ENCODE measurements at regions not wholly inside any gene's neighbourhood (a gene's known extent, or its start where the extent isn't known, plus 50 kb on each side); places are given as distances from the start of the nearest gene placed in this dataset.
"Not testable (repeated sequence)": the region's sequence is repeated elsewhere in the genome, so short reads cannot be mapped to it uniquely, and the experiment has no call there.

DNA sequence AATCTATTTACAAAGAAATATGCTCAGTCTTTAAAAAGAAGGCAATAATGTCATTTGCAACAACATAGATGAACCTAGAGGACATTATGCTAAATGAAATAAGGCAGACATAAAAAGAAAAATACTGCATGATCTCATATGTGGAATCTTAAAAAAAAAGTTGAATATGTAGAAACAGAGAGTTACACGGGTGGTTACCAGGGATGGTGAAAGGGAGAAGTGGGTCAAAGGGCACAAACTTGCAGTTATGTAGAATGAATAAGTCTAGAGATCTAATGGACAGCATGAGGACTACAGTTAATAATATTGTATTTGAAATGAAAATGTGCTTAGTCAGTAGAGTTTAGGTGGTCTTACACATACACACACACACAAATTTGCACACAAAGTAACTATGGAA lies 88.2 kb upstream of the CCDC71L start:
- no peak for DNase-seq (ENCODE audit: low read depth in 2 of 2)

DNA sequence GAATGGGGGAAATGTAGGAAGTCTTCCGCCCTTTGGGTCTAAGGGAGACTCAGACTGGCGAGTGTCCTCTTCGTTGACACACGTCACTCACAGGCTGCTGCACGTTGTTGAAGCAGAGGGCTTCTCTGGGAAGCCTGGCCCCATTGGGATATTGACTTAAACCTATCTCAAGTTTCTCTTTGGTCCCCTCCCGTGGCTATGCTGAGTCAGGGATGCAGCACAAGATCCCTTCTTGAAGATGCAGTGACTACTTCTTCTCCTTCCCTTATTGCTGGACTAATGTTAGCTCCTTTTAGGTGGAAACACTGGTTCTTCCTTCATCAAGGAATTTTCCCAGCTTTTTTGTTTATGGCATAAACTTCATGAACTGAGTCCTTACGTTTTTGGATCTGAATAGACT lies 89.8 kb upstream of the CCDC71L start:
- DNase-seq (ENCODE audit: low read depth in 2 of 2): no peak

DNA sequence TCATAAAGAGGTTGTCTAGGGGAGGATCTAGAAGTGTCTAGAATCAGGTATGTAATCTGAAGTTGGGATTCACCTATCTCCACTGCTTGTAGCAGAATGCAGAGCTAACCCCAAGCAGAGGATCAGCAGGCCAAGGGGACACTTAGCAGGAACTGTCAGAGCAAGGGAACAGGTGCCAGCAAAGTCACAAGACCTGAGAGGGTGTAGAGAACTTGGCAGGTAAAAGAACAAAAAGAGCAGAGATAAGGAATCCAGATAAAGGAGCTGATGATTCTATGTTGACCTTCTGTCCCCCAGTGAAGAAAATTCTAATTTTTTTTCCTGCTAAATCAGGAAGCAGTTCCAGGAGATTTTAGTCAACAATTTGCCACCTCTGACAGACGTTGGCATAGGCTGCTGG lies 91.4 kb upstream of the CCDC71L start:
- no peak for DNase-seq (ENCODE audit: low read depth in 2 of 2)

DNA sequence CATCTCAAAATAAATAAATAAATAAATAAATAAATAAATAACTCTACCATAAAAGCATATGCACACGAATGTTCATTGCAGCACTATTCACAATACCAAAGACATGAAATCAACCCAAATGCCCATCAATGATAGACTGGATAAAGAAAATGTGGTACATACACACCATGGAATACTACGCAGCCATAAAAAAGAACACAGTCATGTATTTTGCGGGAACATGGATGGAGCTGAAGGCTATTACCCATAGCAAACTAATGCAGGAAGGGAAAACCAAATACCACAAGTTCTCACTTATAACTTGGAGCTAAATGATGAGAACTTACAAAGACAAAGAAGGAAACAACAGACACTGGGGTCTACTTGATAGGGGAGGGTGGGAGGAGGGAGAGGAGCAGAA lies 94.1 kb upstream of the CCDC71L start:
- DNase-seq (ENCODE audit: low read depth in 2 of 2): not testable (repeated sequence)

DNA sequence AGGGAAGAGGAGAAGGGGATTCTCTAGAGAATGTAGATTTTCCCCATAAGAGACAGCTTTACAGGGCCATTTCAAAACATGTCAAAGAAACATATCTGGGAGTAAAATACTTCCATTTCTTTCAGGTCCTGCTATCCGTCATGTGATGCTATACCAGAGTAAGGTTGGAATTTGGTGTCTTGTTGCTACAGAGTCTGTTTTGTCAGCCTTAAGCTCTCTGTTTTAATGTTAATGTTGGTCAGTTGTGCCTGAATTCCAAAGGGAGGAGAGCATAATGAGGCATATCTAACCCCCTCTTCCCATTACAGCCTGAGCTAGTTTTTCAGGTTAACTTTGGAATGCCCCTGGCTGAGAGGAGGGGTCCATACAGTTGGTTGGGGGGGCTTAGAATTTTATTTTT lies 94.7 kb upstream of the CCDC71L start:
- DNase-seq (ENCODE audit: low read depth in 2 of 2): no peak

DNA sequence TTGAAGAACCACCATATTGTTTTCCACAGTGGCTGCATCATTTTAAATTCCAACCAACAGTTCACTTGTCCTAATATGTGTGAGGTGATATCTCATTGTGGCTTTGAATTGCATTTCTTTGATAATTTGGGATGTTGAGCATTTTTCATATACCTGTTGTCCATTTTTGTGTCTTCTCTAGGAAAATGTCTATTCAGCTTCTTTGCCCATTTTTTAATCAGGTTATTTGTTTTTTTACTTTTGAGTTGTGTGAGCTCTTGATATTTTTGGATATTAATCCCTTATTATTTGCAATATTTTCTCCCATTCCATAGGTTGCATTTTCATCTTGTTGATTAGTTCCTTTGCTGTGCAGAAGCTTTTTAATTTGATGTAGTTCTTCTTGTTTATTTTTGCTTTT lies 95.1 kb upstream of the CCDC71L start:
- no peak for DNase-seq (ENCODE audit: low read depth in 2 of 2)

DNA sequence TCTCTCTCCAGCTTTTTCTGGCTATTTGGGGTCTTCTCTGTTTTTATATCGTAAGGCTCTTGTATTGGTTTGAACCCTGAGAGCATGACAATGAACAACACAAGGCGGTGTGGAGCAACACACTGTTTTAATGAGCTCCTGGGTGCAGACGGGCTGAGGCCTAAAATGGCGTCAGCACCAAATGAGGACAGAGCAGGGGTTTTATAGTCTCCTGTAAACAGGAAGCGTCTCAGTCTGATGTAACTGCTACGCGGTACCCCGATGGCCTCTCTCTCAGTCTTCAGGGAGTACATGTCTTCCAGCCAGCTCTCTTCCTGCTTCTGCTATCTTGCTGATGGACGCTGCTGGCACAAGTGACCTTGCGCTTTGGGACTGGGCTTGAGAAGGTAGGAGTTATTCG lies 95.9 kb upstream of the CCDC71L start:
- no peak for DNase-seq (ENCODE audit: low read depth in 2 of 2)

DNA sequence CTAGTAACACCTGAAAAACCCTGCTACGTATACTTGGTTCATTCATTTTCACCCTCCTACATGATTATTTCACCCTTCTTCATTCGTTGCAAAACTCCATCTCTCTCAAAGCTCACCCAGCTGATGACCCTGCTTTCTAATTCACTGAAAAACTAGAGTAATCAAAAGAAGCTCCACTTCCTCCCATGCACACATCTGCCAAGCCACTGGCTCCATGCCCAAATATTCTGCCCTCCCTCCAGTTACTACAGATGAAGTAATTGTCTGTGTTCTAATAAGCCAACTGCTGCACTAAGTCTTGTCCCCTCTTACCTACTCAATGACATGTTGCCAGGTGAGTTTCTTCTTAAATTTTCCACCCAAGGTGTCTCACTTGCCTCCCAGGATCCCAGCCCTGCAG lies 96.9 kb upstream of the CCDC71L start:
- DNase-seq (ENCODE audit: low read depth in 2 of 2): no peak

DNA sequence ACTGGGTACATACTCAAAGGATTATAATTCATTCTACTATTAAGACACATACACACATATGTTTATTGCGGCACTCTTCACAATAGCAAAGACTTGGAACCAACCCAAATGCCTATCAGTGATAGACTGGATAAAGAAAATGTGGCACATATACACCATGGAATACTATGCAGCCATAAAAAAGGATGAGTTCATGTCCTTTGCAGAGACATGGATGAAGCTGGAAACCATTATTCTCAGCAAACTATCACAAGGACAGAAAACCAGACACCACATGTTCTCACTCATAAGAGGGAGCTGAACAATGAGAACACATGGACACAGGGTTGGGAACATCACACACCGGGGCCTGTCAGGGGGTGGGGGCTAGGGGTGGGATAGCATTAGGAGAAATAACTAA lies 101.9 kb upstream of the CCDC71L start:
- not testable (repeated sequence) for DNase-seq (ENCODE audit: low read depth in 2 of 2)

DNA sequence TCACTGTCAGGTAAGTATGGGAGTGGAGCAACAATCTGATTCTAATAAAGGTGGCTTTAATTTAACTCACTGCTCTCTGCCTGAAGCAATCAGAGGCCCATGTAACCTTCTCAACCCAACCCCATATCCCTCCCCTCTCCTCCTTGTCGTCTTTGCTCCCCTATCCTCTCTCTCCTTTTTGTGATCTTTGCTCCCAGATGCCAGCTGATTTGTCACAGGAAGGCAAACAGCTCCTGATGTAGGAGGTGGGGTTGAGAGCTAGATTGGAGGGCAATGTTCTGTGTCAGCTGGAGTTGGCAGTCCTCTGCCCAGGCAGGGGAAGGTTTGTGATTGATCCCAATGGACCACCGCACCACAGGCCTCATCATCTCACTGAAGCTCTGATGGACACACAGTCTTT lies 101.4 kb upstream of the PIK3CG start:
- no peak for DNase-seq (ENCODE audit: low read depth in 2 of 2)

DNA sequence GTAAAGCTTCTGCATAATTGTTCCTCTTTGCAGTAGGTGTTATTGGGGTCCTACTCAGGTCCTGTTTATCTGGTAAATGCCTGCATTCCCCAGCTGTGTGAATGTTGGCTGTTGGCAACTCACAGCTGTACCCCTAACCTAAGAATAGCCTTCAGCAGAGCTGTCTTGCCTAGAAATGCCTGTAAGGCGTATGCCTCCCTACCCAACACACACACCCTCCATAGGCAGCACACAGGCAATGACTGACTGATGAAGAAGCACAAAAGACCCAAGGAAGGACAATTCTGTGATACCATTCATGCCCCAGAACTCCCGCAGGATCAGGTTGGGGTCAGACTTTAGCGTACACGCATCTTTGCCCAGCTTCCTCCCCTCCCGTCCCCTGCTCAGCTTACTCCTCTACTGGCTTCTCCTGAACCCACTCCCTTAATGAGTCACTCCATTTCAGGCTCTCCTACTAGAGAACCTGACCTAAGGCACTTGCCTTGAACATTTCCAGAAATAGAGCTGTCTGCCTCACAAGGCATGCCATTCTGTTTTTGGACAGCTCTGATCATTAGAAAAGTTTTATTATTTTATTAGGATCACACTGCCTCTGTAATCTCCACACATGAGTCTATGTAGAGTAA lies 99.2 kb upstream of the PIK3CG start:
- DNase-seq (ENCODE audit: low read depth in 2 of 2): no peak

DNA sequence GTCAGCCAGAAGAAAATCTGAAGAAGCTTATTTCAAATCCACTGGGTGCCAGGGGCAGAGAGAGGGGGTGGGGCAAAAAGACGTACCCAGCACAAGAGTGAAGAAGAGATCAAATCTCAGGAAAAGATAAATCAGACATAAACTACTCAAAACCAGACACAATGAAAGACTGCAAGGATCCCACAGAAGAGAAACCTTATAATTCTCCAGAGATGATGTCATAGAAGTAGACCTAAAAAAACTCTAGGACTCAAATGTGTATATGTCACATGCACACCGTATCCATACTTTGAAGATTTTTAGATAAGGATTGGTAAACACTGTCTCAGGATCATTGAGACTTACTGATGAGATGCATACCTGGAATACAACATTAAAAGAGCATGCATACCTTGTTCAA lies 98.5 kb upstream of the PIK3CG start:
- no peak for DNase-seq (ENCODE audit: low read depth in 2 of 2)

DNA sequence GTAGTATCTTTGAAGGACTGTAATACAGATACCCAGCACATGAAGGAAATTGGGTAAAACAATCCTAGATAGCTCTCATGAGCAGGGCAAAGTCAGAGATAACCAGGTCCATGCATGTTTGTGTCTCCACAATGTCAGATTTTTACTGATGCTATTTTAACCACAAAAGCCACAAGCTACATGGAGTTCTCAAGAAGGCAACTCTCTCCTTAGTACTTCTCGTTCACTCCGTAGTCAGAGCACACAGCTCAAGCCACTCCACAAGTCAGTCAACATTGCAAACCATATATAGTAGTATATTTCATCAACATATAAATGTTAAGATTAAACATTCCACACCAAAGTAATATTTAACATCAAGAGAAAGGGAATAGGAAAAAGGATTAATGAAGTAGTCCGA lies 98.0 kb upstream of the PIK3CG start:
- no peak for DNase-seq (ENCODE audit: low read depth in 2 of 2)

DNA sequence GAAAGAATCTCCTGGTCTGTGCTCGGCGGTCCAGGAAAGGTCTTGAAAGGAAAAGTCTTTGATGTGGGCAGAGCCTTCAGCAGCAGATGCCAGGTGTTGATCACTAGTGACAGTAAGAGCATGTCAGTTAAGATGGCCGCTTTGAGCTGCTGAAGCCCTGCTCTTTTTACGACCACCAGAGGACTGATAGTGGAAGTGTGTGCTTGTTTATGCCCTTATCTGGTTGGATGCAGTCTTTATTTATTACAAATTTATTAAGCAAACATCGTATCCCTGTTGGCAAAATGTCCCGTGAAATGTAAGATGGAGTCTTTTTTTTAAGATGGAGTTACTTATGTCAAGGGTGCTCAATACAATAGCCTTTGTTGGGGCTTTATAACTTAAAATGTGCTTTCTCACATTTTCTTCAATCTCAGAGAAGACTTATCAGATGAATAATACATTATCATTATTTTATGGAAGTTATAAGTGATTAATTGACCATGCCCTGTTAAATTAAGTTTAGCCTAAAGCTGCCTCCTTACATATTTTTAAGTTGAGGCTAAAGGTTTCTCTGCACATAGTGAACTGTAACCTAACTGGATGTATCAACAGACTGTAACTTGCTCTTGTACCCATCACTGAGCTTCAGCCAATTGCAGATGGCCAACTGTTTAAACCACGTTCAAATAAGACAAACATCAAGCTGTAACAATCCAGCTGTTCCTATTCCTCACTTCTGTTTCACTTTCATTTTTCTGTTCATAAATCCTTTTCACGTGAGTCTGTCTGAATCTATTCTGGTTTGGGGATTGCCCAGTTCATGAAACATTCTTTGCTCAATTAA lies 97.4 kb upstream of the PIK3CG start:
- DNase-seq (ENCODE audit: low read depth in 2 of 2): no peak

DNA sequence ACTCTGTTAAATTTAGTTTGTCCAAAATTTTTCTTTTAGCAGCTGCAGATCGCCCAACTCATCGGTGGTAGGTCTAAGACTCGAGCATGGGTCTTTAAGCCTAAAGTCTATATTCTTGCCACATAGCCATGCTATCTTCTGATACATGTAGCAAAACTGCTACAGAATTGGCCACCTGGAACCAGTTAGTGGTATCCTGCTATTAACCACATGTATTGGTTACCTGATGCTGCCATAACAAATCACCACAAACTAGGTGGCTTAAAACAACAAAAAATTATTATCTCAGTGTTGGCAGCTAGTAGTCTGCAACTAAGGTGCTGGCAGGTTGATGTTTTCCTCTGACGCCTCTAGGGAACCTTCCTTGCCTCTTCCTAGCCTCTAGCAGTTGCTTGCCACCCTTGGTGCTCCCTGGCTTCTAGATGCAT lies 96.7 kb upstream of the PIK3CG start:
- DNase-seq (ENCODE audit: low read depth in 2 of 2): no peak

DNA sequence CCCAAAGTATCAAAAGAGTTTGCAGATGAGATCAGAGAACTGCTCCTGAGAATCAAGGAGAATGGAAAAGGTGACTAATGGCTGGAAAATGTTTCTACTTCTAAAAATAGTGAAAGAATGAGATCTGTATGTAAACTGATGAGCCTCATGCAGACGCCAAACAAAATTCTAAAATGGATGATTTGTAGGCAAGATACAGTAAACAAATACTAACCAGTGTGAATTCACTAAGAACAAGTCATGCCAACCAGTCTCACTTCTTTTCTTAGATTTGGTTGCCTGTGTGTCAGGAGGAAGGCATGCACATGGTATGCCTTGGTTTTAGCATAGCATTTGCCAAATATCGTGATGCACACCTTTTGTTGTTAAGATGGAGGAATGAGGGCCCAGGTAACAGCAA lies 94.9 kb upstream of the PIK3CG start:
- DNase-seq (ENCODE audit: low read depth in 2 of 2): no peak

DNA sequence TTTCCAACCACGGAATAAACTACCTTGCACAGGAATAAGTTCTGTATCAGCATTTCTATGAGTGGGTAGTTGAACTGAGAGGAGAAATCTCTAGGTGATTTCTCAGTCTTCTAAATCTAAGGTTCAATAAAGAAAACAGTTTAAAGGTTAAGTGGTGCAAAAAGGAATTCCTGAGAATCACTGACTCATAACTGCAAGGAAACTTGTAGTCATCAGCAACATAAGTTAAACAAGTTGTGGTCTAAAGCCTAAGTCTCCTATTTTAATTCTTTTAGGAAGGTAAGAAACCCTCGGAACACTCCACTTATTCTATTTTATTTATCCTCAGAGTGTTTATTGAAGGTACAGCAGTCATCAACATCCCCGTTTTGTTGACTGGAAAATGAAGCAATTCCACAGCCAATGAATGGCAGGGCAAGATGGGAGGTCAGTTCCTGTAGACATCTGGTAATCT lies 92.4 kb upstream of the PIK3CG start:
- no peak for DNase-seq (ENCODE audit: low read depth in 2 of 2)

DNA sequence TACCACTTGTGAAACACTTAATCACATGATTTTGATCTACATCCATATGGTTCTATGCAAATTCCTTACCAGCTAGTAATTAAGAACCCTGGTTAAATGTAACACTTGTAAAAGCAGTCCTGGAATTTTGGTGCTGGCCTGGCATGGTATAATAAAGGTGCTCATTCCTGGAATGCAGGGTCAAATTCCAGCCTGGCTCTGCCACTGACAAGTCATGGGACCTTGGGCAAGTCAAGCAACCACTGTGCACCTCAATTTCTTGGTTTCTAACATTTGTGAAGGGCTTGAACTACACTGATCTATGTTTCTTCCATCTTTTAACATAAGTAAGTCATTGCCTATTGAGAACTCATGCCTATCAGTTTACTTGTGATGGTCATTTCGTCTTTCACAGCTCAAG lies 91.9 kb upstream of the PIK3CG start:
- DNase-seq (ENCODE audit: low read depth in 2 of 2): no peak

DNA sequence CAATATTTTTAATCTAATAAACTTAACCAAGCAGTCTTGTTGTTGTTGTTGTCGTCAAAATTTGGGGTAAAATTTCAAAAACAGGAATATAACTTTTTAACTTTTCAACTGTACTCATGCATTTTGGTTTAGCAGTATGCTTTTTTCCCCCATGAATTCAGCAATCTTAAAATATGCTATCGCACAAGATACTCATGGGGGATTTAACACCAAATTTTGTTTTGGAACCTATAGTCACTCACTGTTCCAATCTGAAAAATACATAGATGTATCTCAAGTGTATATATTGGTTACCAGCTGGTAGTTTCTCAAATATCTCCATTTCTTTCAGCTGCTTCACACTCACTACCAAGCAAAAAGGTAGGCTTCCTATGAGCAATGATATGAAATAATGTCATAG lies 91.4 kb upstream of the PIK3CG start:
- no peak for DNase-seq (ENCODE audit: low read depth in 2 of 2)

DNA sequence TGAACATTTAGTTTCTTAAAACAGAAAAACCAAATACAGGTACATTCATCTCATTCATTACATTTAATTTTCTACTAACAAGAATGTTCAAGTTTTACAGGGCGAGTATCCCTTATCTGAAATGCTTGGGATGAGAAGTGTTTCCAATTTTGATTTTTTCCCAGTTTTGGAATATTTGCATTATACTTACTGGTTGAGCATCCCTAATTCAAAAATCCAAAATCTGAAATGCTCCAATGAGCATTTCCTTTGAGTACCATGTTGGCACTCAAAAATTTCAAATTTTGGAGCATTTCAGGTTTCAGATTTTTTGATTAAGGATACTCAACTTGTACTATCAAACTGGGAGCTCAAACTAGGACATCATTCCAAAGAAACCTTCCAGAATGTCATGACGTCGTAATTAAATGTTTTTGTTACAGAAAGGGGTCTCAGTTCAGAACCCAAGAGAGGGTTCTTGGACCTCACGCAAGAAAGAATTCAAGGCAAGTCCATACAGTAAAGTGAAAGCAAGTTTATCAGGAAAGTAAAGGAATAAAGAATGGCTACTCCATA lies 90.8 kb upstream of the PIK3CG start:
- DNase-seq (ENCODE audit: low read depth in 2 of 2): no peak

DNA sequence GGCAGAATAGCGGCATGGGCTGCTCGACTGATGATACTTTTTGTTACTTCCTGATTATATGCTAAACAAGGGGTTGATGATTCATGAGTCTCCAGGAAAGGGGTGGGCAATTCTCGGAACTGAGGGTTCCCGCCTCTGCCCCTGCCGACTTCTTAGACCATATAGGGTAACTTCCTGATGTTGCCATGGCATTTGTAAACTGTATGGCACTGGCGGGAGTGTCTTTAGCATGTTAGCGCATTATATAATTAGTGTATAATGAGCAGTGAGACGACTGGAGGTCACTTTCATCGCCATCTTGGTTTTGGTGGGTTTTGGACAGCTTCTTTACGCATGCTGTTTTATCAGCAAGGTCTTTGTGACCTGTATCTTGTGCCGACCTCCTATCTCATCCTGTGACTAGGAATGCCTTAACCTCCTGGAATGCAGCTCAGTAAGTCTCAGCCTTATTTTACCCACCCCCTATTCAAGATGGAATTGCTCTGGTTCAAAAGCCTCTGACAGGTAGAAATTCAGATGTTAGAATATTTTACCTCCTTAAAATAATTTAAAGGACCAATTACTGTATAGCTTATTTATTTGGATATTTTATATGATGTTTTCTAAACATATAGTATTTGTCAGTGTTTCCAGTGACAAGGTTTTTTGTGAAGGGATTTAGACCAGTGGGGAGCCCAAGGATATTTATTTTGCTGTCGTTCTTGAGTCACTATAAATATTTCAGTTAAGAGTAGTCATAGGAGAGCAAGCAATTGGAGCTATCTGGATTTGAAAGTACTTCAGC lies 90.1 kb upstream of the PIK3CG start:
- DNase-seq (ENCODE audit: low read depth in 2 of 2): no peak

DNA sequence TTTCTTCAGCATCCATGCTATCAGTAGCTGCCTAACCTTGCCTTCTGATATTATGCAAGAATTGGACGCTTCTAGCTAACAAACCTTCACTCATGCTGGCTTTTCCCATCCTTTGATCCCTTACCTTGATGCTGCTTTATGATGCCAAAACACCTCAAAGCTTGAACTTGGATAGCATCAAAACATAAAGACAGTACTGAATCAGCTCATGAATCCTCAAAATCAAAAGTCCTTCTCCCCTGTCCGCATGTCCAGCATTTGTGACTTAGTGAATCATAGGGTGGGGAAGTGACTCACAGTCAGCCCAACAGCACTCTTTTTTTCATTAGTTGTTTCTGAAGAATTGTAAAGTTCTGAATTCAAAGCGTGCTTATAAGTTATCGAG lies 89.5 kb upstream of the PIK3CG start:
- no peak for DNase-seq (ENCODE audit: low read depth in 2 of 2)

All from stimulated activated CD4-positive, alpha-beta T cell treated with anti-CD3 and anti-CD28 coated beads, Interleukin-1b, Interleukin-23, amount 100 ng/mL, for 1 hour (primary cell).